H1 (cell line): ENCODE measurements at regions not wholly inside any gene's neighbourhood (a gene's known extent, or its start where the extent isn't known, plus 50 kb on each side); places are given as distances from the start of the nearest gene placed in this dataset.

Experiments
- CTCF ChIA-PET: fragments of 300-600 bp; sonication (Branson Sonifier 250); formaldehyde crosslinking; loops from one replicate; lab custom pipeline; 2021; ENCODE audit not compliant: partially characterized antibody; lab: Charles Lee
- POLR2A ChIA-PET: fragments of 300-600 bp; sonication (Branson Sonifier 250); formaldehyde crosslinking; loops from one replicate; lab custom pipeline; 2021; ENCODE audit warnings: inconsistent platforms; ENCODE audit not compliant: partially characterized antibody; lab: Charles Lee
- DNase-seq, 2 experiments: peaks; one replicate each; pipeline versions ENCODE4 v3.0.0 to v3.0.0-alpha.2; 2010 to 2022; ENCODE audit warnings: low spot score in 2 of 2, low read depth in 1 of 2, mixed read lengths in 1 of 2
- FAIRE-seq: peaks from 2 replicates; lab custom pipeline; 2011; peaks lifted over from hg19 to GRCh38; lab: Jason Lieb, UNC
- H2AFZ ChIP-seq: 2 replicates; pipeline ENCODE4 v1.8.1; 2012; ENCODE audit warnings: low read length, inconsistent platforms
- H2AK5ac ChIP-seq: 2 replicates; pipeline ENCODE4 v1.6.1; 2013; ENCODE audit warnings: low read depth, low read length
- H2BK120ac ChIP-seq: replicated peaks from 2 replicates; pipeline ENCODE3; 2013; ENCODE audit warnings: low read depth, low read length, inconsistent platforms
- H2BK12ac ChIP-seq: 2 replicates; pipeline ENCODE4 v1.6.1; 2013; ENCODE audit warnings: low read depth, low read length
- H2BK15ac ChIP-seq: 2 replicates; pipeline ENCODE4 v1.6.1; 2013; ENCODE audit warnings: low read length
- H2BK20ac ChIP-seq: 2 replicates; pipeline ENCODE4 v1.6.1; 2013; ENCODE audit warnings: low read length
- H2BK5ac ChIP-seq: 2 replicates; pipeline ENCODE4 v1.6.1; 2013; ENCODE audit warnings: low read depth, low read length
- H3K14ac ChIP-seq: 2 replicates; pipeline ENCODE4 v1.6.1; 2013; ENCODE audit warnings: inconsistent platforms; ENCODE audit not compliant: insufficient read length
- H3K18ac ChIP-seq: 2 replicates; pipeline ENCODE4 v1.6.1; 2013; ENCODE audit warnings: low read length; ENCODE audit errors: extremely low read depth
- H3K23ac ChIP-seq: 2 replicates; pipeline ENCODE4 v1.6.1; 2013; ENCODE audit warnings: inconsistent platforms; ENCODE audit not compliant: insufficient read length
- H3K23me2 ChIP-seq: 2 replicates; pipeline ENCODE4 v1.6.1; 2013; ENCODE audit warnings: low read depth, low read length
- H3K27ac ChIP-seq: 2 replicates; pipeline ENCODE4 v1.6.1; 2011; ENCODE audit warnings: low read depth, low read length, inconsistent platforms
- H3K27me3 ChIP-seq, 4 experiments: replicated peaks in 1 of 4; 1 replicate in 1 of 4; 2 replicates in 3 of 4; pipeline versions ENCODE4 v1.6.1 to v1.8.1; 2011 to 2013; ENCODE audit warnings: low read length in 3 of 4, mild to moderate bottlenecking in 3 of 4, inconsistent platforms in 2 of 4, mixed read lengths in 2 of 4, moderate library complexity in 1 of 4; ENCODE audit not compliant: control insufficient read depth in 3 of 4, insufficient read depth in 3 of 4; ENCODE audit errors: extremely low read depth in 1 of 4
- H3K36me3 ChIP-seq, 4 experiments: 2 replicates each; pipeline versions ENCODE4 v1.6.1 to v1.8.1; 2011 to 2013; ENCODE audit warnings: mild to moderate bottlenecking in 4 of 4, low read length in 3 of 4, moderate library complexity in 2 of 4, control low read depth in 1 of 4, inconsistent platforms in 1 of 4; ENCODE audit not compliant: insufficient read depth in 4 of 4, control insufficient read depth in 2 of 4
- H3K4ac ChIP-seq: replicated peaks from 2 replicates; pipeline ENCODE3; 2013; ENCODE audit warnings: low read length, low read depth, mixed read lengths, inconsistent platforms; ENCODE audit not compliant: insufficient read length
- H3K4me1 ChIP-seq, 4 experiments: replicated peaks in 1 of 4; 1 replicate in 1 of 4; 2 replicates in 3 of 4; pipeline versions ENCODE4 v1.6.1 to v1.8.1; 2011 to 2013; ENCODE audit warnings: low read length in 3 of 4, inconsistent platforms in 2 of 4, mixed read lengths in 1 of 4; ENCODE audit not compliant: insufficient read depth in 4 of 4, control insufficient read depth in 3 of 4
- H3K4me2 ChIP-seq, 2 experiments: 2 replicates each; pipeline versions ENCODE4 v1.6.1 to v1.8.1; 2011 to 2013; ENCODE audit warnings: low read depth in 2 of 2, low read length in 2 of 2, control low read depth in 1 of 2, inconsistent platforms in 1 of 2, mild to moderate bottlenecking in 1 of 2; ENCODE audit not compliant: insufficient read depth in 1 of 2
- H3K4me3 ChIP-seq, 4 experiments: fragments of 200-600, 300-600 bp in 1 of 4; sonication (generic), shearing (Covaris generic), sonication (Bioruptor Twin) in 1 of 4; 2 replicates each; pipeline versions ENCODE4 v1.5.1 to v1.8.1; 2011 to 2016; ENCODE audit warnings: low read length in 4 of 4, low read depth in 3 of 4, control low read depth in 2 of 4, inconsistent platforms in 2 of 4, mild to moderate bottlenecking in 2 of 4, mixed read lengths in 1 of 4, moderate library complexity in 1 of 4; ENCODE audit not compliant: insufficient read depth in 2 of 4; ENCODE audit errors: extremely low read depth in 1 of 4
- H3K56ac ChIP-seq: replicated peaks from 2 replicates; pipeline ENCODE3; 2013; ENCODE audit warnings: low read depth, mild to moderate bottlenecking, mixed read lengths, low read length, inconsistent platforms; ENCODE audit not compliant: insufficient read length
- H3K79me1 ChIP-seq: 2 replicates; pipeline ENCODE4 v1.6.1; 2013; ENCODE audit warnings: low read depth, low read length, control low read depth
- H3K79me2 ChIP-seq, 2 experiments: 2 replicates each; pipeline versions ENCODE4 v1.6.1 to v1.8.1; 2012 to 2013; ENCODE audit warnings: low read length in 2 of 2, mild to moderate bottlenecking in 2 of 2, inconsistent platforms in 1 of 2; ENCODE audit not compliant: insufficient read depth in 2 of 2, control insufficient read depth in 1 of 2
- H3K9ac ChIP-seq, 4 experiments: replicated peaks in 1 of 4; 1 replicate in 1 of 4; 2 replicates in 3 of 4; pipeline versions ENCODE4 v1.6.1 to v1.8.1; 2011 to 2013; ENCODE audit warnings: low read depth in 3 of 4, low read length in 3 of 4, control low read depth in 2 of 4, mild to moderate bottlenecking in 2 of 4, moderate library complexity in 2 of 4, inconsistent platforms in 1 of 4; ENCODE audit errors: extremely low read depth in 1 of 4
- H3K9me3 ChIP-seq, 2 experiments: 2 replicates each; pipeline versions ENCODE4 v1.6.1 to v1.8.1; 2012 to 2013; ENCODE audit warnings: mild to moderate bottlenecking in 2 of 2, moderate library complexity in 2 of 2, control low read depth in 1 of 2, inconsistent platforms in 1 of 2, low read depth in 1 of 2, low read length in 1 of 2, mixed read lengths in 1 of 2; ENCODE audit not compliant: insufficient read depth in 2 of 2
- H4K20me1 ChIP-seq, 2 experiments: replicated peaks in 1 of 2; 2 replicates each; pipeline versions ENCODE3 to v1.8.1; 2011 to 2013; ENCODE audit warnings: inconsistent platforms in 2 of 2, low read length in 2 of 2, mild to moderate bottlenecking in 1 of 2; ENCODE audit not compliant: insufficient read depth in 2 of 2, control insufficient read depth in 1 of 2
- H4K5ac ChIP-seq: 2 replicates; pipeline ENCODE4 v1.6.1; 2013; ENCODE audit warnings: low read length, low read depth, mixed read lengths, inconsistent platforms; ENCODE audit not compliant: insufficient read length
- H4K8ac ChIP-seq: 2 replicates; pipeline ENCODE4 v1.8.0; 2013; ENCODE audit warnings: mild to moderate bottlenecking, moderate library complexity, low read length, inconsistent platforms; ENCODE audit not compliant: insufficient read depth; ENCODE audit errors: extremely low read depth
- H4K91ac ChIP-seq: replicated peaks from 2 replicates; pipeline ENCODE3; 2013; ENCODE audit warnings: low read length, mixed read lengths, inconsistent platforms; ENCODE audit not compliant: insufficient read length
- ATF3 ChIP-seq: IDR thresholded peaks from 2 replicates; pipeline ENCODE4 v1.6.1; 2011; ENCODE audit warnings: low read depth, mild to moderate bottlenecking, low read length; ENCODE audit not compliant: insufficient read depth
- BRCA1 ChIP-seq: IDR thresholded peaks from 2 replicates; pipeline ENCODE4 v1.6.1; 2012; ENCODE audit warnings: low read depth, low read length, improper control_type of control experiment
- CREB1 ChIP-seq: IDR thresholded peaks from 2 replicates; pipeline ENCODE4 v1.6.1; 2012; ENCODE audit warnings: inconsistent platforms
- CTCF ChIP-seq, 3 experiments: IDR thresholded peaks; 1 replicate in 2 of 3; 2 replicates in 1 of 3; pipeline versions ENCODE4 v1.5.1 to v1.6.1; 2011; ENCODE audit warnings: low read length in 3 of 3, mild to moderate bottlenecking in 3 of 3, inconsistent platforms in 2 of 3, low read depth in 1 of 3, moderate library complexity in 1 of 3; ENCODE audit not compliant: insufficient read depth in 1 of 3; ENCODE audit errors: control extremely low read depth in 1 of 3
- KDM1A ChIP-seq: fragments of 200-600, 300-600 bp; sonication (generic); IDR thresholded peaks from 2 replicates; pipeline ENCODE4 v1.7.1; 2016; ENCODE audit warnings: mild to moderate bottlenecking, low read length, borderline replicate concordance
- KDM4A ChIP-seq: IDR thresholded peaks from one replicate; pipeline ENCODE4 v1.7.1; 2012; ENCODE audit warnings: low read depth, mild to moderate bottlenecking, moderate library complexity, low read length, inconsistent platforms; ENCODE audit not compliant: severe bottlenecking
- KDM5A ChIP-seq: fragments of 200-600 bp; IDR thresholded peaks from 2 replicates; pipeline ENCODE4 v1.7.1; 2012; ENCODE audit warnings: mild to moderate bottlenecking, low read length, inconsistent platforms, mixed read lengths
- MAX ChIP-seq: IDR thresholded peaks from 2 replicates; pipeline ENCODE4 v1.6.1; 2012; ENCODE audit warnings: inconsistent platforms
- TBP ChIP-seq: IDR thresholded peaks from 2 replicates; pipeline ENCODE4 v1.6.1; 2011; ENCODE audit warnings: low read depth, low read length, improper control_type of control experiment
- TEAD4 ChIP-seq: IDR thresholded peaks from 2 replicates; pipeline ENCODE4 v1.6.1; 2012; ENCODE audit warnings: low read depth, low read length, inconsistent platforms, mixed read lengths
- ZNF274 ChIP-seq: IDR thresholded peaks from 2 replicates; pipeline ENCODE4 v1.7.0; 2012; ENCODE audit warnings: low read length, borderline replicate concordance; ENCODE audit errors: extremely low read depth
- WGBS, 2 experiments: shearing (Covaris generic) in 1 of 2; methylation state at CpG; one replicate each; pipeline versions ENCODE4 v1.1.6 to v1.1.7; 2013 to 2015; ENCODE audit warnings: low lambda C conversion rate in 2 of 2, mixed read lengths in 2 of 2, inconsistent platforms in 1 of 2, low coverage in 1 of 2, missing lambda C conversion rate in 1 of 2; ENCODE audit not compliant: insufficient replicate concordance in 2 of 2, insufficient coverage in 1 of 2, insufficient read length in 1 of 2; ENCODE audit errors: extremely low coverage in 1 of 2, missing lambda C conversion rate in 1 of 2; 5-methylcytosine and 5-hydroxymethylcytosine counted together

GRCh38 chr2:52844701-52845423 lies 922.7 kb upstream of the CHAC2 start:
- H3K4me2 ChIP-seq = no peak overlapping the region
- H3K4me3 ChIP-seq = no peak overlapping the region
- no peak overlapping the region for H3K4ac ChIP-seq
- H2BK20ac ChIP-seq = no peak overlapping the region
- H4K5ac ChIP-seq = no peak overlapping the region
- H2AFZ ChIP-seq = no peak overlapping the region
- H3K79me1 ChIP-seq = no peaks in the 10 kb centered on the region
- H3K56ac ChIP-seq = no peak overlapping the region
- no peak overlapping the region for H2AK5ac ChIP-seq
- no peak overlapping the region for H4K8ac ChIP-seq
- no peaks in the 10 kb centered on the region for H3K79me2 ChIP-seq
- no peaks in the 10 kb centered on the region for H3K23me2 ChIP-seq
- TF ChIP-seq KDM5A (no peak), TEAD4 (no peak), ATF3 (no peak), CTCF (IDR thresholded peaks at IDR 0.05; ENCODE audit: control extremely low read depth in 1 of 3, insufficient read depth in 1 of 3, low read depth in 1 of 3, low read length in 3 of 3) (no peak), MAX (no peak), TBP (no peak), KDM1A (no peak), CREB1 (no peak), KDM4A (no peak), BRCA1 (no peak), ZNF274 (no peak)
- no peaks in the 10 kb centered on the region for H3K27me3 ChIP-seq
- H4K91ac ChIP-seq = no peak overlapping the region
- H3K27ac ChIP-seq = no peak overlapping the region
- no peak overlapping the region for H2BK15ac ChIP-seq
- no peak overlapping the region for H2BK120ac ChIP-seq
- H3K18ac ChIP-seq = no peak overlapping the region
- 68% methylated on average over 5 of the region's 5 CpGs; no CpG with 5 or more reads in 1 of the 2 experiments for whole genome bisulfite sequencing, 2 experiments
- FAIRE-seq (no peak), DNase-seq (no peak)
- H3K14ac ChIP-seq = no peak overlapping the region
- ChIA-PET POLR2A (no interaction called here), CTCF (no interaction called here)
- H2BK12ac ChIP-seq = no peak overlapping the region
- no peak overlapping the region for H3K9ac ChIP-seq
- H3K36me3 ChIP-seq = no peaks in the 10 kb centered on the region
- no peaks in the 10 kb centered on the region for H4K20me1 ChIP-seq
- no peak overlapping the region for H2BK5ac ChIP-seq
- no peak overlapping the region for H3K23ac ChIP-seq
- 0 out of 4 replicates have a peak, but pooled peaks cover 0 to 2% of the 10 kb centered on the region in 2 experiments for H3K9me3 ChIP-seq
- no peaks in the 10 kb centered on the region; a peak in 1 of 7 replicates for H3K4me1 ChIP-seq
